Tibial nerve (tissue), 4 donors: ENCODE measurements at regions not wholly inside any gene's neighbourhood (a gene's known extent, or its start where the extent isn't known, plus 50 kb on each side); places are given as distances from the start of the nearest gene placed in this dataset.

ENCODE experiments used
- EP300 ChIP-seq, 2 donors: sonication (generic); formaldehyde crosslinking; IDR thresholded peaks; one replicate each; pipeline ENCODE4 v1.6.1; 2017; ENCODE audit warnings: antibody characterized with exemption in 2 of 2, mild to moderate bottlenecking in 1 of 2
- POLR2A ChIP-seq, 2 donors: fragments of 450-650 bp; IDR thresholded peaks; one replicate each; pipeline ENCODE4 v1.6.1; 2017; ENCODE audit warnings: antibody characterized with exemption in 2 of 2, mild to moderate bottlenecking in 2 of 2, moderate library complexity in 2 of 2
- TF ChIP-seq, protein P1 (sequence below), 5 experiments: fragments of 200-600 bp in 3 of 5; fragments of 450-650 bp in 2 of 5; sonication (generic) in 3 of 5; IDR thresholded peaks; one replicate each; pipeline ENCODE4 v1.5.1; 2016 to 2019; ENCODE audit warnings: antibody characterized with exemption in 5 of 5, mild to moderate bottlenecking in 3 of 5, moderate library complexity in 2 of 5

DNA sequence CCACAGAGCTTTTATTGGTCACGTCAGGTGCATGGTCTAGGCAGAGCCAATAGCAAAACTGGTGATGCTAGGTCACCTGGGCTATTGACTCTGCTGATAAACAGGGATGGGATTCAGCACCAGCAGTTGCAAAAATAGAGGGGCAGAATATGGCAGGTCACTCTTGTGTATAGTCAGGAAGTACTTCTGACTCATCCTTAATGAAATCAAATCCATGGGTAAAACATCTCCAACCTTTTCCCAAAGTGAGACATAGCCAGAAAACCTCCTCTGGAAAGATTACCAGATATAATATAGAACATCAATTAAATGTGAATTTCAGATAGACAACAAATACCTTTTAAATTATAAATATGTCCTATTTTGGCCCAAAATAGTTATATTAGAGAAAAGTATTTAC, 383.2 kb downstream of the METTL15 start:
- TF ChIP-seq, protein P1, sequence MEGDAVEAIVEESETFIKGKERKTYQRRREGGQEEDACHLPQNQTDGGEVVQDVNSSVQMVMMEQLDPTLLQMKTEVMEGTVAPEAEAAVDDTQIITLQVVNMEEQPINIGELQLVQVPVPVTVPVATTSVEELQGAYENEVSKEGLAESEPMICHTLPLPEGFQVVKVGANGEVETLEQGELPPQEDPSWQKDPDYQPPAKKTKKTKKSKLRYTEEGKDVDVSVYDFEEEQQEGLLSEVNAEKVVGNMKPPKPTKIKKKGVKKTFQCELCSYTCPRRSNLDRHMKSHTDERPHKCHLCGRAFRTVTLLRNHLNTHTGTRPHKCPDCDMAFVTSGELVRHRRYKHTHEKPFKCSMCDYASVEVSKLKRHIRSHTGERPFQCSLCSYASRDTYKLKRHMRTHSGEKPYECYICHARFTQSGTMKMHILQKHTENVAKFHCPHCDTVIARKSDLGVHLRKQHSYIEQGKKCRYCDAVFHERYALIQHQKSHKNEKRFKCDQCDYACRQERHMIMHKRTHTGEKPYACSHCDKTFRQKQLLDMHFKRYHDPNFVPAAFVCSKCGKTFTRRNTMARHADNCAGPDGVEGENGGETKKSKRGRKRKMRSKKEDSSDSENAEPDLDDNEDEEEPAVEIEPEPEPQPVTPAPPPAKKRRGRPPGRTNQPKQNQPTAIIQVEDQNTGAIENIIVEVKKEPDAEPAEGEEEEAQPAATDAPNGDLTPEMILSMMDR (IDR thresholded peaks at IDR 0.05) = no peak
- TF ChIP-seq POLR2A (IDR thresholded peaks at IDR 0.05) = no peak
- no peak for TF ChIP-seq EP300 (IDR thresholded peaks at IDR 0.05)
